Prostate gland (tissue), 2 donors: ENCODE measurements at regions not wholly inside any gene's neighbourhood (a gene's known extent, or its start where the extent isn't known, plus 50 kb on each side); places are given as distances from the start of the nearest gene placed in this dataset.

Experiments
- CTCF ChIP-seq, 4 experiments: fragments of 200-600 bp in 2 of 4; fragments of 450-650 bp in 2 of 4; sonication (generic) in 2 of 4; IDR thresholded peaks; 1 replicate in 3 of 4; 2 replicates in 1 of 4; pipeline ENCODE4 v1.5.1; 2016 to 2019; ENCODE audit warnings: antibody characterized with exemption in 4 of 4, mild to moderate bottlenecking in 2 of 4, moderate library complexity in 2 of 4
- POLR2A ChIP-seq: fragments of 450-650 bp; IDR thresholded peaks from one replicate; pipeline ENCODE4 v1.6.1; 2016; ENCODE audit warnings: antibody characterized with exemption, mild to moderate bottlenecking
- POLR2AphosphoS5 ChIP-seq: sonication (generic); formaldehyde crosslinking; IDR thresholded peaks from one replicate; pipeline ENCODE4 v1.6.1; 2017; ENCODE audit warnings: antibody characterized with exemption

GRCh38 chrX:80573275-80573674, 153.0 kb downstream of the TENT5D start:
- TF ChIP-seq POLR2A: no peak
- no peak for TF ChIP-seq CTCF (IDR thresholded peaks at IDR 0.05)
- TF ChIP-seq POLR2AphosphoS5: no peak
